GM19025 (cell line): ENCODE measurements at regions not wholly inside any gene's neighbourhood (a gene's known extent, or its start where the extent isn't known, plus 50 kb on each side); places are given as distances from the start of the nearest gene placed in this dataset.
"Not testable (repeated sequence)": the region's sequence is repeated elsewhere in the genome, so short reads cannot be mapped to it uniquely, and the experiment has no call there.

Experiments
- ATAC-seq: cut with Tn5 transposase; IDR thresholded peaks from one replicate; pipeline ENCODE4 v1.9.1; 2021; ENCODE audit warnings: mild to moderate bottlenecking, low read depth, moderate library complexity; ENCODE audit not compliant: unreplicated experiment

- no peak for ATAC-seq
Observed at GRCh38 chr5:83001796-83002381, 75.3 kb downstream of the TMEM167A start.

- ATAC-seq: no peak
Observed at GRCh38 chr5:83000922-83001321, 76.3 kb downstream of the TMEM167A start.

GRCh38 chr5:83000428-83000827, 76.8 kb downstream of the TMEM167A start:
- ATAC-seq: no peak

- ATAC-seq: no peak
Observed at GRCh38 chr5:82993416-82993815, 83.8 kb downstream of the TMEM167A start.

- no peak for ATAC-seq
Observed at GRCh38 chr5:82992646-82993045, 84.5 kb downstream of the TMEM167A start.

GRCh38 chr5:82991678-82992323, 85.4 kb downstream of the TMEM167A start:
- no peak for ATAC-seq

GRCh38 chr5:82991059-82991458, 86.1 kb downstream of the TMEM167A start:
- ATAC-seq: no peak

GRCh38 chr5:82987188-82987587, 90.0 kb downstream of the TMEM167A start:
- ATAC-seq: no peak

GRCh38 chr5:82986404-82986803, 90.8 kb downstream of the TMEM167A start:
- no peak for ATAC-seq

- no peak for ATAC-seq
Observed at GRCh38 chr5:82985763-82986162, 91.4 kb downstream of the TMEM167A start.

GRCh38 chr5:82984786-82985735, 92.1 kb downstream of the TMEM167A start:
- ATAC-seq: no peak

GRCh38 chr5:82982846-82983245, 94.3 kb downstream of the TMEM167A start:
- ATAC-seq: no peak

GRCh38 chr5:82976887-82977286, 100.3 kb downstream of the TMEM167A start:
- not testable (repeated sequence) for ATAC-seq

GRCh38 chr5:82975812-82976211, 101.4 kb downstream of the TMEM167A start:
- ATAC-seq: no peak

GRCh38 chr5:82975396-82975795, 101.8 kb downstream of the TMEM167A start:
- no peak for ATAC-seq

GRCh38 chr5:82974346-82974745, 102.8 kb downstream of the TMEM167A start:
- ATAC-seq: not testable (repeated sequence)

GRCh38 chr5:82971901-82972300, 105.3 kb downstream of the TMEM167A start:
- no peak for ATAC-seq

GRCh38 chr5:82971034-82971806, 106.0 kb downstream of the TMEM167A start:
- ATAC-seq: not testable (repeated sequence)

GRCh38 chr5:82969221-82969976, 107.8 kb downstream of the TMEM167A start:
- not testable (repeated sequence) for ATAC-seq

- ATAC-seq: no peak
Observed at GRCh38 chr5:82967072-82967471, 110.1 kb downstream of the TMEM167A start.
